ENCODE measurements at regions not wholly inside any gene's neighbourhood (a gene's known extent, or its start where the extent isn't known, plus 50 kb on each side); places are given as distances from the start of the nearest gene placed in this dataset.

- TF ChIP-seq MAX (IDR thresholded peaks at IDR 0.05) (no peak), RNF2 (IDR thresholded peaks at IDR 0.05; ENCODE audit: borderline replicate concordance, low read depth) (no peak), USF2 (IDR thresholded peaks at IDR 0.05) (no peak), REST (IDR thresholded peaks at IDR 0.05) (no peak), KDM1A (IDR thresholded peaks at IDR 0.05; ENCODE audit: low read depth) (no peak)
- TF ChIP-seq, protein P1, sequence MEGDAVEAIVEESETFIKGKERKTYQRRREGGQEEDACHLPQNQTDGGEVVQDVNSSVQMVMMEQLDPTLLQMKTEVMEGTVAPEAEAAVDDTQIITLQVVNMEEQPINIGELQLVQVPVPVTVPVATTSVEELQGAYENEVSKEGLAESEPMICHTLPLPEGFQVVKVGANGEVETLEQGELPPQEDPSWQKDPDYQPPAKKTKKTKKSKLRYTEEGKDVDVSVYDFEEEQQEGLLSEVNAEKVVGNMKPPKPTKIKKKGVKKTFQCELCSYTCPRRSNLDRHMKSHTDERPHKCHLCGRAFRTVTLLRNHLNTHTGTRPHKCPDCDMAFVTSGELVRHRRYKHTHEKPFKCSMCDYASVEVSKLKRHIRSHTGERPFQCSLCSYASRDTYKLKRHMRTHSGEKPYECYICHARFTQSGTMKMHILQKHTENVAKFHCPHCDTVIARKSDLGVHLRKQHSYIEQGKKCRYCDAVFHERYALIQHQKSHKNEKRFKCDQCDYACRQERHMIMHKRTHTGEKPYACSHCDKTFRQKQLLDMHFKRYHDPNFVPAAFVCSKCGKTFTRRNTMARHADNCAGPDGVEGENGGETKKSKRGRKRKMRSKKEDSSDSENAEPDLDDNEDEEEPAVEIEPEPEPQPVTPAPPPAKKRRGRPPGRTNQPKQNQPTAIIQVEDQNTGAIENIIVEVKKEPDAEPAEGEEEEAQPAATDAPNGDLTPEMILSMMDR (IDR thresholded peaks at IDR 0.05) = no peak
These were observed 185.2 kb downstream of the RBFOX3 start for GRCh38 chr17:79425686-79426085.

Measured in A549 (cell line).